Activated CD8-positive, alpha-beta memory T cell treated with anti-CD3 and anti-CD28 coated beads, Interleukin-2, amount 50 U/mL, for 48 hours (primary cell): ENCODE measurements at regions not wholly inside any gene's neighbourhood (a gene's known extent, or its start where the extent isn't known, plus 50 kb on each side); places are given as distances from the start of the nearest gene placed in this dataset.
A peak's percentile ranks its signal among the peaks of the same experiment; 100 is the strongest.
"Not testable (repeated sequence)": the region's sequence is repeated elsewhere in the genome, so short reads cannot be mapped to it uniquely, and the experiment has no call there.

Source experiments
- DNase-seq: peaks from one replicate; pipeline ENCODE4 v3.0.0-alpha.2; 2020

DNA sequence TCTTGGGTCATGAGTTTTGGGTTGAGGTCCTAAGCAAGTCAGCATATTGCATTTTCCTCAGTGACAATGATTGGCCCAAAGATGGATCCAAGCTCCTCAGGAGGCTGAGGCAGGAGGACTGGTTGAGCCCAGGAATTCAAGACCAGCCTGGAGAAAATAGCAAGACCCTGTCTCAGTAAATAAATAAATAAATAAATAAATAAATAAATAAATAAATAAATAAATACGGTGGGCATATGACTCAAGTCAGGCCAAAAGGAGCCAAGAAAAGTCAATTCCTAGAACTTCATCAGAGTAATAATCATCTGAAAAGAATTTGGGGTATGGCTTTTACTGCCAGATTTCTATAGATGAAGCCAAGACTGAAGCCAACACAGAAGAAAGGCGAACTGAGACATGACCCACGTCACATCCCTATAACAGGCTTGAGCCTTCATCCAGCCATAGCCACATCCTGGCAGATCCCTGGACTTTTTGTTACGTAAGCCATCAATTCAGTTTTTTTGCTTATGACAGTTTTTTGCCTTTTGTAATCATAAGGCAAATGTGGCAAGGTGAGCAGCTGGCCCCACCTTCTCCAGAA lies 88.5 kb upstream of the NFASC start:
- no peak for DNase-seq

DNA sequence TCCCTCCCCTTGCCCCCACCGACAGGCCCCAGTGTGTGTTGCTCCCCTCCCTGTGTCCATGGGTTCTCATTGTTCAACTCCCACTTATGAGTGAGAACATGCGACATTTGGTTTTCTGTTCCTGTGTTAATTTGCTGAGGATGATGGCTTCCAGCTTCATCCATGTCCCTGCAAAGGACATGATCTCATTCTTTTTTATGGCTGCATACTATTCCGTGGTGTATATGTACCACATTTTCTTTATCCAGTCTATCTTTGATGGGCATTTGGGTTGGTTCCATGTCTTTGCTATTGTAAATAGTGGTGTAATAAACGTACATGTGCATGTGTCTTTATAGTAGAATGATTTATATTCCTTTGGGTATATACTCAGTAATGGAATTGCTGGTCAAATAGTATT lies 85.6 kb upstream of the NFASC start:
- DNase-seq: not testable (repeated sequence)

DNA sequence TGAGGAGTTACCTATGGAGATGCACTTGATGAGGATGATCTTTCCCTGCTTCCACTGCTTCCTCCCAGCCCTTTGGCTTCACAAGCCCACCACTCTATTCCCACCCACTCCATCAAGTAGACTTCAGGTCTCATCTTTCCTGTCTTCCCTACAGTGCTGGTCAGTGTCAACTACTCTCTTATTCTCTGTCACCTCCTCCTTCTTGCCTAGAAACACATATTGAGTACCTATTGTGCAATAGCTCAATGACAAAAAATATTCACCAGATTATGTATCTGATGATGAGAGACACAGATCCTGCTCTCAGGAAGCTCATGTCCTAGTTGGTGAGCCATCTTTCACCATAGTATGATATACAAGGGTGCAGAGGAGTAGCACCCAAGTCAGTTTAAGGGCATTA lies 82.2 kb upstream of the NFASC start:
- no peak for DNase-seq

DNA sequence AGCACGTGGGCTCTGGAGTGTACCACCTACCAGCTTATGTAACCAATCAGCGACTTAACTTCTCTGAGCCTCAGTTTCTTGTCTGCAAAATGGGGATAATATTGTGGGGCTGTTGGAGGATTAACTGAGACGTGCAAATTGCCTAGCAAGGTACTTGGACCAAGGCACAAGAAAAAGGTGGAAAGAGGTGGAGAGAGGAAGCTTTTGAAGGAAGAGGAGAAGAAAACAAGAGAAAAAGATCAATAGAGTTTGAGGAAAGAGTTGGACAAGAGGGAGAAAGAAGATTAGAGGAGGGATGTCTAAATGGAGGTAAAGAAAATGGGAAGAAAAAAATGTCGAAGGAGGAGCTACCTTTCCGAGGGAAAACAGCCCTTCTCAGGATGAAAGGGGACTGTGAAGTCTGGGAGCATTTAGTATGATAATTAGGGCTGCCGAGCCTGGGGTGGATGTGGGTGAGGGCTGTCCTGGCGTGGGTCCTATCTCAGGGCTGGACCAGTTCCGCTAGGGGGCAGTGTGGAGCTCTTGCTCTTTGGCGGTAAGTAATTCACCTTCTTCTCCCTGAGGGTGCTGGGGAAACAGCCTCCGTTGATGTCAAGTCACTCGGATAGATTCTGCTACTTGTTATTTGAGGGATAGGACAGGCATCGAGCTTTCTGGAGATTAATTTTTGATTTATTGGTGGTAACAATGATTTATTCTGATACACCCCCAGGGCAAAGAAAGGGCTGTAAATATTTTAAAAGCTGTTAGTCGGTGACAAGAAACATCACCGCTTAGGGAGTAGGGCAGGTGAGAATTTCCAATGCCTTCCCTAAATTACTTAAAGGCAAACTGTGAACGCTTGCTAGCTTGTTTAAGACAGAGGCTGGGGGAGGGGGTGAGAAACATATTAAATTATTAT lies 79.0 kb upstream of the NFASC start:
- DNase-seq: peak; percentile 96

DNA sequence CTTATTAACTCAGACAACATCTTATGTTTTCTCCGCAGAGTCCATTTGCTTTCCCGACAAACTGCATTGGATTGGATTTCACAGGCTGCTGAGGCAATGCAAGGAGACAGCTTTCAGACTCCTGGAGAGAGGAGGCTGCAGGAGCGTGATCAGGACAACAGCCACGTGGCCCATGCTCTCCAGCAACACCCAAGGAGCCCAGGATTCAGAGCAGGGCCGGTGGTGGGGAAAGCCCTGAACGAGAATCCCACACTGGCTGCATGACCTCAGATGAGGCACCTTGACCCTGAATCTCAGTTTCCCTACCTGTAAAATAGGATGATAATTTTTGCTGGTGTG lies 78.3 kb upstream of the NFASC start:
- DNase-seq: no peak

DNA sequence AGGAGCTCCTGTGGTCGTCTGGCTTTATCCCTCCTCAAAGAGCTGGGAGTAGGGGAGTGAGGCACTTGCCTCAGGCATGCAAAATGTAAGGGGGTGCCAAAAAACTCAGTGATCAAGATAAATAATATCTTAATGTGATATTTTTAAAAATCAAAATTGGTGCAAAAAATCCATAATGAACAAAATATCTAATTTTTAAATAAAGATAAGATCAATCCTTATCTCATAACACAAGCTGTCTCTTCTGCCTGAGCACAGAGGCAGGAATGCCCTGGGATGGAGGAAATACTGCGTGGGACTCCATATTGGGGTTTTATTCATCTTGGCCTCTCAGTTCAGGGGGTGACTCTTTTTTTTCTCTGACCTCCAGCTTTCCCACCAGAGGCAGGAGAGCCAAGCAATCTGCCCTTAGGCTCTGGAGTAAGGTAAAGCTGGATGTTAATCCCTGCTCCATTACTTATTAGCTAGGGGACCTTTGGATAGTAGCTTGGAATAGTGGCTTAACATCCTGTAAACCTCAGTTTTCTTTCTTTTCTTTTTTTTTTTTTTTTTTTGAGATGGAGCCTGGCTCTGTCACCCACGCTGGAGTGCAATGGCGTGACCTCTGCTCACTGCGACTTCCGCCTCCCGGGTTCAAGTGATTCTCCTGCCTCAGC lies 77.3 kb upstream of the NFASC start:
- DNase-seq: no peak

DNA sequence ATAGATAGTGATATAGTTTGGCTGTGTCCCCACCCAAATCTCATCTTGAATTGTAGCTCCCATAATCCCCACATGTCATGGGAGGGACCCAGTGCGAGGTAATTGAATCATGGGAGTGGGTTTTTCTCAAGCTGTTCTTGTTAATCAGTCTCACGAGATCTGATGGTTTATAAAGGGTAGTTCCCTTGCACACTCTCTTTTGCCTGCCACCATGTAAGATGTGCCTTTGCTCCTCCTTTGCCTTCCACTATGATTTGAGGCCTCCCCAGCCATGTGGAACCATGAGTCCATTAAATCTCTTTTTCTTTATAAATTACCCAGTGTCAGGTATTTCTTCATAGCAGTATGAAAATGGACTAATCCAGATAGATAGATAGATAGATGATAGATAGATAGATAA lies 73.8 kb upstream of the NFASC start:
- DNase-seq: not testable (repeated sequence)

DNA sequence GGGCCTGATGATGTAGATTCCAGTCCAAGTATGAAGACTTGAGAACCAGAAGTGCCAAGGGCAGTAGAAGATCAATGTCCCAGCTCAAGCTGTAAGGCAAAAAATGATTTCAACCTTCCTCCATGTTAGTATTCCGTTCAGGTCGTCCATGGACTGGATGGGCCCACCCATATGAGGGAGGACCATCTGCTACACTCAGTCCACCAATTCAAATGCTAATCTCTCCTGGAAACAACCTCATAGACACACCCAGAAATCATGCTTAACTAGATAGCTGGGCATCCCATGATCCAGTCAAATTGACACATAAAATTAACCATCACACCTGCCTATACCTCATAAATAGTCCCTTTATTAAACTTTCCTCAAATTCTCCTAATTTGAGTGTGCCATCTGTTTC lies 73.3 kb upstream of the NFASC start:
- DNase-seq: no peak

DNA sequence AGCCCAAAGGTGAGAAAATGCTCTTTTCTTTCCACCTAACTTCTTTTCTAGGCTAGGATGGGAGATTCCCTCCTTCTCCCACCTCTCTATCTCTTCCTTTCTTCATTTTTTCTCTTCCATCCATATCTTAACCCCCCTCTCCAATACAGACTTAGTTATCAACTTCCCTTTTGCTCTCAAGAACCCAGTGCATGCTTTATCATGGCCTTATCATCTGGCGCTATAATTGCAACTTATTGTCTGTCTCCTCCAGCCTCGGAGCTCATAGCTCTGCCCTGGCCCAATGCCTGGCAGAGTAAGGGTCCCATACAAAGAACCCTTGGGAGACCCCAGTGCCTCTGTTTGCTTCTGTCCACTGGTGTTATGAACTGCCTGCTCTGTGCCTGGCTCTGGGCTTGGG lies 71.0 kb upstream of the NFASC start:
- DNase-seq: no peak

DNA sequence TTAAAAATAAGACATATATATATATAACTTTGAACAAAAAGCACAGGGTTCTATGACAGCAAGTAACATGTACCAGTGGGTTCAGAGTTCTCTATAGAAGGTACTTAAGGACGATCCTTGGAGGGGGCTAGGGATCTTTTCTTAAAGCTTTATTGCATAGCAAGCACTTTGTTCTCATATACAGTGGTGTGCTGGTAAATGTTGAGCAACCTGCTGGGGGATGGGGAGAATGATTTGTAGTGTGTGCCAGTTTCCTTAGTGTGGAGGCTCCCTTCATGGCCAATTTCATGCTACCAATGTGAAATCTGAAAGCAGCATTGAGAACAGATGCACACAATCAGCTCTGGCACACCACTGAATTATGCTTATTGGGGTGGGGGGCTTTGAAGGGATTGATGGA lies 69.5 kb upstream of the NFASC start:
- DNase-seq: no peak

DNA sequence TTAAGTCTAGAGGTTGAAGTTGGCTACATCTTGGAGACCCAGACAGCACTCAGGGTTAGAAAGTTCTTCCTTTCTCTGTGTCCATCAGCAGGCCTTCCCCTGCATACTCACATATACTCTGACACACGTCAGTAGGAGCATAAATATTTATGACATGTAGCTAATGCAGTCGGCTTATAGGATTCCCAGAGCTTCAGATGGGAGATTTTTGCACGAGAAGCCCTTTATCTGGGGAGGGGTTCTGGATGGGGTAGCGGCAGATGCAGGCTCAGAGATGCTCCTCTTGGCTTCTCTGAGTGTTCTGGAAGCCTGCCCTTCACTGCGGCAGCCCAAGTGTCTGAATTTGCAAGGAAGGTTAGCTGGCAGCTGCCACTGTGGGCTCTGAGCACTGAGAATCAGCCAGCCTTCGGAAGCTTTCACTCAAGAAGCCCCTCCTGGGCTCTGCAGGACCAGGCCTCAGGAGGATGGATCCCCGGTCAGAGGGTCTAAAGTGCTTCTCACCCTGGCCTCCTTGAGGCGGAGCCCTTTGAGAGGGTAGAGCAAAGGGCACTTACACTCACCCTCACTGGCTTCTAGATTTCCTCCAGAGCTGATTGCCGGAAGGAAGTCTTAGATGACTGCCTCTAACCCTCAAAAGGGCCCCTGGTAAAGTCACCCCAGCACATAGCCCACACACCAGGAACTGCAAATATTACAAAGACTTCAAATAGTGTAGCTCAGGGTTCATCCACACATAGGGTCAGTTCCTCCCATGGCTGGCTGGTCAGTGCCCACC lies 68.1 kb upstream of the NFASC start:
- DNase-seq: no peak

DNA sequence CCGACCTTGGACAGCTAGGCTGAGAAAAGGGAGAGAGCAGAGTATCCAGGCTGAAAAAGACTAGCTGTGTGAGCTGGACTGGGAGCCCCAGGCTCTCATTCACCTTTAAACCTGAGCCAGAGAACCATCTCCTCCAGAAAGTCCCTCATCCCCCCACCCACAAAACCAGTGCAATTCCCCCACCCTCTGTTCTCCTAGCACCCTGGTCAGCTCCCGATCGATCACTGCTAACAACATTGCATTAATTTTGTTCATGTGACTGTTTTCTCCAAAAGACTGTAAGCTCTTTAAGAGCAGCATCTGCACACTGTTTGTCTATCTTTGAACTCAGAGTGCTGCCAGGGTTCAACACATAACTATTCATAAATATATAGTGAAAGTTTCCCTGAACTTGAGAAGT lies 67.1 kb upstream of the NFASC start:
- no peak for DNase-seq

DNA sequence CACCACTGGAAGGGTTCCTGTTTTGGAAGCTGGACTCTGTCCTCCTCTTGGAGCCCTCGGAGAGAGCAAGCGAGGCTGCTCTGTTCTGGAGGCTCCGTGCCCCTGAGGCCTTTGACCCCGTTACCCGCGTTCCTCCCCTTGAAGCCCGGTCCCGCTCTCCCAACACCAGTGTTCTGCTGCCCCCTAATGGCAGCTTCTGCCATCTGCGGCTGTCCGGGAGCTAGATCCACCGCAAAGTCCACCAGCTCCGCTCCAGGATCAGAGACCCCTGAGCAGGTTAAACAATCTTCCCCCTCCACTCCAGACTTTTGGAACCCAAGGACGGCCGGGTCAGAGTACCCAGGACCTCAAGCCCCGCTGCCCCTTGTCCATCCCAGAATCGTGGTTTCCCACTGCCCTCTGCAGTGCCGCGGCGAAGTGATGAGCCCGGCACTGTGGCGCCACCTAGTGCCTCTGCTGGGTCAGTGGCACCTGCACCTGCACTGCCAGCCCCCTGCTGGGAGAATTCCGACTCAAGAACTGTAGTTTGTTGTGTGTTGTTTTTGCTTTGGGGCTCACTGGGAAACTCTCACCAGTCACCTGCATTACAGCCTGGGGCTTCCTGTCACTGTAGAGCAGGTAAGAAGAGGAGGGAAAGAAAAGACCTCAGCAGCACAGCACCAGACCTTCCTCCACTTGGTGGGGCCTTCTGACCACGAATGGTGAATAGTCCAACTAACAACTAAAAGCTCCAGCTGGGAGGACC lies 63.5 kb upstream of the NFASC start:
- peak; percentile 92 for DNase-seq

DNA sequence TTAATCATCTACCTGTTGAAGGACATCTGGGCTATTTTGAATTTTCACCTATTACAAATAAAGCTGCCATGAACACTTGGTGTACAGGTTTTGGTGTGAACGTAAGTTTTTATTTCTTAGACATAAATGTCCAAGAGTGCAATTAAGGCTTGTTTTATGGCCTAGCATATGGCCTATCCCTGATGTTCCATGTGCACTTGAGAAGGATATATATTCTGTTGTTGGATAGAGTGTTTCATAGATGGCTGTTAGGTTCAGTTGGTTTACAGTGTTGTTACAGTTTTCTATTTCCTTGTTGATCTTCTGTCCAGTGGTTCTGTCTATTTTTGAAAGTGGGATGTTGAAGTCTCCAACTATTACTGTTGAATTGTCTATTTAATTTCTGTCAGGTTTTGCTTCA lies 61.2 kb upstream of the NFASC start:
- DNase-seq: no peak

DNA sequence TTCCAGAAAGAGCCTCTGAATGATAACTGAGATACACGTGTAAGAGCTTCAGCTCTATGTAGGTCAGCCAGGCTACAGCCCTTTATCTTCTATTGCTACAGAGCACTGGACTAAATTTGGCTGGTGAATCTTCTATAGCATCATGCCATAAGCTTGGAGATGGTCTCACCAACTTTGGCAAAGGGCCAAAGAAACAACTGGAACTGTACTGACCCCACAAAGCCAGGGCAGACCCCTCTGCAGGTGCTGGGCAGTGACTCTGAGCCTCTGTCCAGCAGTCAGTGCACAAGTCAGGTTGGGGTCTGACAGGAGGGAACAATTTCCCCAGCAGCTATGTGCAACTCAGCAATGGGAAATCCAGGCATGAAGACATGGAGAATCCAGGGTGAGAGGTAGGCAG lies 57.8 kb upstream of the NFASC start:
- no peak for DNase-seq

DNA sequence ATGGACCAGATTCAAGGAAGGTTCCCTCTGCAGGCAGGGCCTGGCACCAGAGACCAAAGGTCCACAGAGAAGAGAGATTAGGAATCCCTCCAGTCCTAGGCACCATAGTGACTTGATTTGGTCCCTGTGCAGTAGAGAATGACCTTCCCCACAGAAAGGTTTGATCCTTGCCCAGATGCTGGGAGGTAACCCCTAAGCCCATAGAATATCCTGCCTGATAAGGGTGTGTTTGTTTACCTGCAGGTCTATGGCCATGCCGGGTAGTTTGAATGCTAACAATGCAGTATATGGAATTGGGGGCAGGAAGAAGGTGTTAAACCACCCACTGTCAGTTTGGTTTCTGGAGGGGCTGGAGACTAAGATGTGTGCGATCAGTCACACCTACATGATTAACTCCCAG lies 57.1 kb upstream of the NFASC start:
- no peak for DNase-seq

DNA sequence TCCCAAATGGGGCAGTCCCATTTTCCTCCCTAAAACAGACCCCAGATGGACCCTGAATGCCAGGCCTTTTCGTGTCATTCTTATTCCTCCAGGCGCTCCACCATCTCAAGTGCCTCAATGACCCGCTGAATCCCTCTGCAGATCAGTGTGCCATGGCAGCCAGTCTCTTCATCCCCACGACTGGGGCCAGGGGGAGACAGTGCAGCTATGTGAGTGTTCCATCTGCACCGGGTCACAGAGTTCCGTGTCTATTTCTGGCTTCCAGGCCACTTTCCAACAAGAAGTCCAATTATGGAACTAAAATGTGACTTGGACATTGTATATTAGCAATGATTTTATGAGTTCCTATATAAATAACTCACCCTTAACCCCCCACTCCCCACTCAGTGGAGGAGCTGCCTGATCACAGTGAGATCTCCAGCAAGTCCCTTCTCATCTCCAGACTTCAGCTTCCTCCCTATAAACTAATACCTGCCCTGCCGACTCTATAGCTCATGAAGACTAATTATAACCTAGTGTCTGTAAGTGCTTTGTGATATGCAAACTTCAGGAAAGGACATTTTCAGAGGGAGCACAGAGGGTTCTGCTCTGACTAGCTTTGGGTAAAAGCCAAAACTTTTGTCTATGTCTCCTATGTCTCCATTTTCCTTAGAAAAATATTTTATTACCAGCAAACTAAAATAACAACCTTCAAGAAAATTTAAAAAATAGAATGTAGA lies 56.3 kb upstream of the NFASC start:
- no peak for DNase-seq

DNA sequence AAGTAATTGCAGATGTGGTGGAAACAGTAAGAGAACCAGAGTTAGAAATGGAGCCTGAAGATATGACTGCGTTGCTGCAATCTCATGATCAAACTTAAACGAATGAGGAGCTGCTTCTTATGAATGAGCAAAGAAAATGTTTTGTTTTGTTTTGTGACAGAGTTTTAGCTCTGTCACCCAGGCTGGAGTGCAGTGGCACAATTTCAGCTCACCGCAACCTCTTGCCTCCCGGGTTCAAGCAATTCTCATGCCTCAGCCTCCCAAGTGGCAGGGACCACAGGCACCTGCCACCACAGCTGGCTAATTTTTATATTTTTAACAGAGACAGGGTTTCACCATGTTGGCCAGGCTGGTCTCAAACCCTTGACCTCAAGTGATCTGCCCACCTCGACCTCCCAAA lies 53.3 kb upstream of the NFASC start:
- no peak for DNase-seq

DNA sequence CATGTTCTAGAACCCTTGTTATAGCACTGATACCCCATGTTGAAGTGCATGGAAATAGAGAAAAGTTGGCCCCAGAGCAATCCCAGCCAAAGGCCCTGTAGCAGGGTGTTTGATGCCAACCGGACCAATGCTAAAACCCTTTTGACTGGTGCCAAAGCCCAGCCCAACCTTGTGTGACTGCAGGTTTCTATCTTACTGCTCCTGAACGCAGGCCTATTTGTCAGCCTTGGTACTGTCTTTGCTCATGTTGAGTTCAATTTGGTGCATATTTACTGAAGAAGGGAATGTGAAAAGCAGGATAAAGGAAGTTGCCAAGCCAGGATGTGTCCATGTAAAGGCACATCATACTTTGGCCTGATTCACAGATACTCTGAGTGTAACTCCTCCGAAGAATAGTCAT lies 51.7 kb upstream of the NFASC start:
- no peak for DNase-seq

DNA sequence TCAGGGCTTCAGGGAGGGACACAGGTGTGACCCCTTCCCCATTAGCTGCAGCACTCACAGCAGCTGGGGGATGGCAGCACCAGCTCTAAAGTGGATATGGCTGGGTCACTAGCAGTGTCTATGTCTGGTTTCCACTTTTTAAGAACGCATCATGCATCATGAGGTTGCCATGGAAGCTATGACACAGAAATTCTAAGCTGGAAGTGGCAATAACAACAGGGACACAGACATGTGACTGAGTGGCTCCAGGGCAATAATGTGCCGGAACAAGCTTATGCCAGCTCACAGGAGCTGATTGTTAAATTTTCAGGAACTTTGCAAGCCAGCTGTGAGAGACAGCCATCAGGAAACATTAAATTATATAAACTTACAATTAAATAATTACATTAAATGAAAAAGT lies 51.2 kb upstream of the NFASC start:
- no peak for DNase-seq
